Panc1 (cell line): ENCODE measurements at regions not wholly inside any gene's neighbourhood (a gene's known extent, or its start where the extent isn't known, plus 50 kb on each side); places are given as distances from the start of the nearest gene placed in this dataset.

ENCODE experiments used
- CTCF ChIP-seq: fragments of 450-650 bp; IDR thresholded peaks from 2 replicates; pipeline ENCODE4 v1.5.1; 2017; ENCODE audit warnings: mild to moderate bottlenecking
- POLR2AphosphoS5 ChIP-seq: IDR thresholded peaks from 2 replicates; pipeline ENCODE4 v1.6.1; 2012; ENCODE audit warnings: mild to moderate bottlenecking, low read depth, low read length, moderate library complexity

DNA sequence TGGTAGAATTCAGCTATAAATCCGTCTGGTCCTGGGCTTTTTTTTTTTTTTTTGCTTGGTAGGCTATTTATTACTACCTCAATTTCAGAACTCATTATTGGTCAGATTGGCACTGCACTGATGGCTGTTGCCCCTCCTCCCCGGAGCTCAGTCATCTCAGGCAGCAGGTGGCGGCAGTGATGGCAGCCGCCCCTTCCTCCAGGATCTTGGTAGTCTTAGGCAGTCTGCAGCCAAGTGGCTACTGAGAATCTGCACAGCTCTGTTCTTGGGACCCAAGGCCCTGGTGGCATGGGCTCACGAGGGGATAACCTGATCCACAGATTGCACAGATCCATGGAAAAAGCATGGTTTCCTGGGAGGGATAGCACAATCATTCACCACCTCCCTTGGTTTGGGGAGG lies 77.9 kb downstream of the GPR85 start:
- no peak for TF ChIP-seq CTCF
- no peak for TF ChIP-seq POLR2AphosphoS5
